Brain microvascular endothelial cell (primary cell): ENCODE measurements at regions not wholly inside any gene's neighbourhood (a gene's known extent, or its start where the extent isn't known, plus 50 kb on each side); places are given as distances from the start of the nearest gene placed in this dataset.
"Not testable (repeated sequence)": the region's sequence is repeated elsewhere in the genome, so short reads cannot be mapped to it uniquely, and the experiment has no call there.

Experiments used
- DNase-seq: peaks from one replicate; pipeline ENCODE4 v3.0.0-alpha.2; 2020
- H3K27ac ChIP-seq: fragments of 250-450 bp; sonication (Bioruptor Pico); 2 replicates; pipeline ENCODE4 v1.5.1; 2020; ENCODE audit warnings: mild to moderate bottlenecking, moderate library complexity
- H3K27me3 ChIP-seq: fragments of 250-450 bp; sonication (Bioruptor Pico); replicated peaks from 2 replicates; pipeline ENCODE4 v1.5.1; 2020; ENCODE audit warnings: mild to moderate bottlenecking
- H3K36me3 ChIP-seq: fragments of 250-450 bp; sonication (Bioruptor Pico); replicated peaks from 2 replicates; pipeline ENCODE4 v1.5.1; 2020; ENCODE audit warnings: mild to moderate bottlenecking
- H3K4me3 ChIP-seq: 2 replicates; pipeline ENCODE4 v1.5.1; 2011; ENCODE audit warnings: low read depth, mild to moderate bottlenecking, control low read depth, low read length, moderate library complexity
- in situ Hi-C: cut with HindIII; loops from 2 replicates; pipeline ENCODE4 v1.10.0; 2017; ENCODE audit warnings: low sequenced_read_pairs, low pct_ligation_motif_present
- TF ChIP-seq, protein P1 (sequence below): IDR thresholded peaks from 2 replicates; pipeline ENCODE4 v1.5.1; 2011; ENCODE audit warnings: low read depth, mild to moderate bottlenecking, moderate library complexity, low read length, control low read depth, inconsistent platforms; ENCODE audit errors: missing control alignments

DNA sequence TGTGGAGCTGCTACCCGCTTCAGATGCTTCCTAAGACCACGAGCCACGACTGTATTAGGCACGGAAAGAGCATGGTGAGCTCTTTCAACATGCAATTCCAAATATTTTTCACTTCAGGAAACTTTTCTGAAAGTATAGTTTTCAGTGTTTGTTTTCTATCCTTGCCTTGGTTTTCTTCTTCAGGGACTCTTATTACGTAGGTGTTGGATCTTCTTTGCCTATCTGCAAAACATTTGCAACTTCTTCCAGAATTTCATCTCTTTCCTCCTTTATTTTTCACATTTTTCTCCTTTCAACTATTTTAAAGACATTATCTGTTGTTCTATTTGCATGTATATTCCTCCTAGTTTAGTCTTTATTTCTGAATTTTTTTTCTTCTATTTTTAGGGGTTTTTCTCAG is 148.9 kb upstream of the LSM14A start:
- in situ Hi-C loops = no loop called here
- H3K4me3 ChIP-seq = no peak overlapping the region
- TF ChIP-seq, protein P1, sequence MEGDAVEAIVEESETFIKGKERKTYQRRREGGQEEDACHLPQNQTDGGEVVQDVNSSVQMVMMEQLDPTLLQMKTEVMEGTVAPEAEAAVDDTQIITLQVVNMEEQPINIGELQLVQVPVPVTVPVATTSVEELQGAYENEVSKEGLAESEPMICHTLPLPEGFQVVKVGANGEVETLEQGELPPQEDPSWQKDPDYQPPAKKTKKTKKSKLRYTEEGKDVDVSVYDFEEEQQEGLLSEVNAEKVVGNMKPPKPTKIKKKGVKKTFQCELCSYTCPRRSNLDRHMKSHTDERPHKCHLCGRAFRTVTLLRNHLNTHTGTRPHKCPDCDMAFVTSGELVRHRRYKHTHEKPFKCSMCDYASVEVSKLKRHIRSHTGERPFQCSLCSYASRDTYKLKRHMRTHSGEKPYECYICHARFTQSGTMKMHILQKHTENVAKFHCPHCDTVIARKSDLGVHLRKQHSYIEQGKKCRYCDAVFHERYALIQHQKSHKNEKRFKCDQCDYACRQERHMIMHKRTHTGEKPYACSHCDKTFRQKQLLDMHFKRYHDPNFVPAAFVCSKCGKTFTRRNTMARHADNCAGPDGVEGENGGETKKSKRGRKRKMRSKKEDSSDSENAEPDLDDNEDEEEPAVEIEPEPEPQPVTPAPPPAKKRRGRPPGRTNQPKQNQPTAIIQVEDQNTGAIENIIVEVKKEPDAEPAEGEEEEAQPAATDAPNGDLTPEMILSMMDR = no peak
- no peaks in the 10 kb centered on the region for H3K27me3 ChIP-seq
- no peak for DNase-seq
- no peaks in the 10 kb centered on the region for H3K36me3 ChIP-seq
- no peak overlapping the region for H3K27ac ChIP-seq

DNA sequence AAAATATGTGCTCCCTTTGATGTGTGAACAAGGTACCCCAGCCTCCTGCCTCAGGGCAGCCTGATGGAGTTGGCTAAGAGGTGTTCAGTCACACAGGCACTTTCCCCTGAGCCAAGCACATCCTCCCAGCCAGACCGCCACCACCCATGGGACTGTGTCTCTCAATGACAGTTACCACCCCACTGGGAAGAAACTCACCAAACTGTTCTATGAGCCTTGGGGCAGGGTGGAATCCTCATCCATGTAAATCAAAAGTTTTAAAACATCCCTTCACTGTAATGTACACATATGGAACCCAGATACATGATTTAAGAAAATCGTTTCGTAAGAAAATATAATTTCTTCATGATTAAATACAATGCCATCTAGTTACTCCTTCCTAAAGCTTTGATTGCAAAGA is 138.4 kb upstream of the LSM14A start:
- in situ Hi-C loops = no loop called here
- TF ChIP-seq, protein P1 = no peak
- H3K36me3 ChIP-seq = no peaks in the 10 kb centered on the region

GRCh38 chr19:34034318-34034846 is 137.9 kb upstream of the LSM14A start:
- Histone ChIP-seq H3K4me3 (no peak overlapping the region), H3K27me3 (no peaks in the 10 kb centered on the region), H3K36me3 (no peaks in the 10 kb centered on the region), H3K27ac (no peak overlapping the region)
- TF ChIP-seq, protein P1 = no peak
- in situ Hi-C loops = no loop called here
- no peak for DNase-seq

More for the DNA sequence above, 138.4 kb upstream of the LSM14A start:
- no peak for DNase-seq
- Histone ChIP-seq H3K4me3 (no peak overlapping the region), H3K27ac (no peak overlapping the region), H3K27me3 (no peaks in the 10 kb centered on the region)

DNA sequence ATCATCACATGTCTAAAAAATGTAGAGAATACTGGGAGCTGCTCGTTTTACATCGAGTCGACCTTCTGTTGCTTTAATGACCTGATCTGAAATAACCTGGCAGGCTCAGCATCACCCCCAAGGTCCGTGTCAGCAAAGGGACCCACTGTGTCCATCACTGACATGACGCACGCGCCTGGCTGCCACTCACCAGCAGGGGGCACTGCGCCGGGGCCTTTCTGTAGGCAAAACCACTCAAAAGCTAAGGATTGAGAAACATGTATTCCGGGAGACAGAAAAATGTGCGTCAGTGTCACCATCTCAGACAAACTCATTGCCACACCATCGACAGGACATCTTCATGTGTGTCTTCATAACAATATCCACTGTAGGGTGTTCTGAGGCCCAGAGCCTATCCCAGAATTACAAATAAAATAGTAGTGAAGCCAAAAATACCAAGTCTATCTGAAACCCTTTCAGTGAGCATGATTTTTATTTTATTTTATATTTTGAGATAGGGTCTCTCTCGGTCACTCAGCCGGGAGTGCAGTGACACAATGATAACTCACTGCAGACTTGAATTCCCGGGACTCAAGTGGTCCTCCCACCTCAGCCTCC is 130.3 kb upstream of the LSM14A start:
- Histone ChIP-seq H3K4me3 (no peak overlapping the region), H3K27me3 (no peaks in the 10 kb centered on the region), H3K27ac (no peak overlapping the region), H3K36me3 (no peaks in the 10 kb centered on the region)
- in situ Hi-C loops = no loop called here
- TF ChIP-seq, protein P1 = peak; percentile 97
- DNase-seq = peak; percentile 69

DNA sequence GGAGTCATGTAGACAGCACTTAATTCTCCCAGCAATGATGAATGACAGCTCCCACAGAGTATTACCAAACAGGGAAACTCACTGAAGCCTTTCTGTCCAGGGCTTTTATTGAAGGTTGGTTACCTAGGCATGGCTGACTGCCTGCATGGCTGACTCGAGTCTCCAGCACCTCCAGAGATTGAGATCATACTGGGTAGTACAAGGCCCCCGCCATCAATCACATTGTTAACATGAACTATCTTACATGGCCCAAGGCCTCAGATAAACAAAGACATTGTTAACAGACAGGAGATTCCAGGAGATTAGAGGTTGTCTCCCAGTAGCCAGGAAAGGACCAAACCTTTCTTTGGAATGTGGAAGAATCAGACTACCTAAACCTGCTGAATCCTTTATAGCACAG is 128.3 kb upstream of the LSM14A start:
- in situ Hi-C loops = no loop called here
- Histone ChIP-seq H3K4me3 (no peak overlapping the region), H3K27ac (no peak overlapping the region), H3K36me3 (no peaks in the 10 kb centered on the region), H3K27me3 (no peaks in the 10 kb centered on the region)
- no peak for DNase-seq
- TF ChIP-seq, protein P1 = no peak

GRCh38 chr19:34049944-34050343 is 122.4 kb upstream of the LSM14A start:
- Histone ChIP-seq H3K27ac (no peak overlapping the region), H3K27me3 (no peaks in the 10 kb centered on the region), H3K36me3 (no peaks in the 10 kb centered on the region), H3K4me3 (no peak overlapping the region)
- TF ChIP-seq, protein P1 = no peak
- in situ Hi-C loops = no loop called here
- DNase-seq = no peak

GRCh38 chr19:34050430-34050829 is 121.9 kb upstream of the LSM14A start:
- DNase-seq, H3K27ac ChIP-seq, H3K36me3 ChIP-seq, in situ Hi-C loops, H3K27me3 ChIP-seq, H3K4me3 ChIP-seq: not testable (repeated sequence)
